H1 (cell line): ENCODE measurements at regions not wholly inside any gene's neighbourhood (a gene's known extent, or its start where the extent isn't known, plus 50 kb on each side); places are given as distances from the start of the nearest gene placed in this dataset.
A peak's percentile ranks its signal among the peaks of the same experiment; 100 is the strongest.

Source experiments
- CTCF ChIA-PET: fragments of 300-600 bp; sonication (Branson Sonifier 250); formaldehyde crosslinking; loops from one replicate; lab custom pipeline; 2021; ENCODE audit not compliant: partially characterized antibody; lab: Charles Lee
- POLR2A ChIA-PET: fragments of 300-600 bp; sonication (Branson Sonifier 250); formaldehyde crosslinking; loops from one replicate; lab custom pipeline; 2021; ENCODE audit warnings: inconsistent platforms; ENCODE audit not compliant: partially characterized antibody; lab: Charles Lee
- DNase-seq, 2 experiments: peaks; one replicate each; pipeline versions ENCODE4 v3.0.0 to v3.0.0-alpha.2; 2010 to 2022; ENCODE audit warnings: low spot score in 2 of 2, low read depth in 1 of 2, mixed read lengths in 1 of 2
- FAIRE-seq: peaks from 2 replicates; lab custom pipeline; 2011; peaks lifted over from hg19 to GRCh38; lab: Jason Lieb, UNC
- H2AFZ ChIP-seq: 2 replicates; pipeline ENCODE4 v1.8.1; 2012; ENCODE audit warnings: low read length, inconsistent platforms
- H2AK5ac ChIP-seq: 2 replicates; pipeline ENCODE4 v1.6.1; 2013; ENCODE audit warnings: low read depth, low read length
- H2BK120ac ChIP-seq: replicated peaks from 2 replicates; pipeline ENCODE3; 2013; ENCODE audit warnings: low read depth, low read length, inconsistent platforms
- H2BK12ac ChIP-seq: 2 replicates; pipeline ENCODE4 v1.6.1; 2013; ENCODE audit warnings: low read depth, low read length
- H2BK15ac ChIP-seq: 2 replicates; pipeline ENCODE4 v1.6.1; 2013; ENCODE audit warnings: low read length
- H2BK20ac ChIP-seq: 2 replicates; pipeline ENCODE4 v1.6.1; 2013; ENCODE audit warnings: low read length
- H2BK5ac ChIP-seq: 2 replicates; pipeline ENCODE4 v1.6.1; 2013; ENCODE audit warnings: low read depth, low read length
- H3K14ac ChIP-seq: 2 replicates; pipeline ENCODE4 v1.6.1; 2013; ENCODE audit warnings: inconsistent platforms; ENCODE audit not compliant: insufficient read length
- H3K18ac ChIP-seq: 2 replicates; pipeline ENCODE4 v1.6.1; 2013; ENCODE audit warnings: low read length; ENCODE audit errors: extremely low read depth
- H3K23ac ChIP-seq: 2 replicates; pipeline ENCODE4 v1.6.1; 2013; ENCODE audit warnings: inconsistent platforms; ENCODE audit not compliant: insufficient read length
- H3K23me2 ChIP-seq: 2 replicates; pipeline ENCODE4 v1.6.1; 2013; ENCODE audit warnings: low read depth, low read length
- H3K27ac ChIP-seq: 2 replicates; pipeline ENCODE4 v1.6.1; 2011; ENCODE audit warnings: low read depth, low read length, inconsistent platforms
- H3K27me3 ChIP-seq, 4 experiments: replicated peaks in 1 of 4; 1 replicate in 1 of 4; 2 replicates in 3 of 4; pipeline versions ENCODE4 v1.6.1 to v1.8.1; 2011 to 2013; ENCODE audit warnings: low read length in 3 of 4, mild to moderate bottlenecking in 3 of 4, inconsistent platforms in 2 of 4, mixed read lengths in 2 of 4, moderate library complexity in 1 of 4; ENCODE audit not compliant: control insufficient read depth in 3 of 4, insufficient read depth in 3 of 4; ENCODE audit errors: extremely low read depth in 1 of 4
- H3K36me3 ChIP-seq, 4 experiments: 2 replicates each; pipeline versions ENCODE4 v1.6.1 to v1.8.1; 2011 to 2013; ENCODE audit warnings: mild to moderate bottlenecking in 4 of 4, low read length in 3 of 4, moderate library complexity in 2 of 4, control low read depth in 1 of 4, inconsistent platforms in 1 of 4; ENCODE audit not compliant: insufficient read depth in 4 of 4, control insufficient read depth in 2 of 4
- H3K4ac ChIP-seq: replicated peaks from 2 replicates; pipeline ENCODE3; 2013; ENCODE audit warnings: low read length, low read depth, mixed read lengths, inconsistent platforms; ENCODE audit not compliant: insufficient read length
- H3K4me1 ChIP-seq, 4 experiments: replicated peaks in 1 of 4; 1 replicate in 1 of 4; 2 replicates in 3 of 4; pipeline versions ENCODE4 v1.6.1 to v1.8.1; 2011 to 2013; ENCODE audit warnings: low read length in 3 of 4, inconsistent platforms in 2 of 4, mixed read lengths in 1 of 4; ENCODE audit not compliant: insufficient read depth in 4 of 4, control insufficient read depth in 3 of 4
- H3K4me2 ChIP-seq, 2 experiments: 2 replicates each; pipeline versions ENCODE4 v1.6.1 to v1.8.1; 2011 to 2013; ENCODE audit warnings: low read depth in 2 of 2, low read length in 2 of 2, control low read depth in 1 of 2, inconsistent platforms in 1 of 2, mild to moderate bottlenecking in 1 of 2; ENCODE audit not compliant: insufficient read depth in 1 of 2
- H3K4me3 ChIP-seq, 4 experiments: fragments of 200-600, 300-600 bp in 1 of 4; sonication (generic), shearing (Covaris generic), sonication (Bioruptor Twin) in 1 of 4; 2 replicates each; pipeline versions ENCODE4 v1.5.1 to v1.8.1; 2011 to 2016; ENCODE audit warnings: low read length in 4 of 4, low read depth in 3 of 4, control low read depth in 2 of 4, inconsistent platforms in 2 of 4, mild to moderate bottlenecking in 2 of 4, mixed read lengths in 1 of 4, moderate library complexity in 1 of 4; ENCODE audit not compliant: insufficient read depth in 2 of 4; ENCODE audit errors: extremely low read depth in 1 of 4
- H3K56ac ChIP-seq: replicated peaks from 2 replicates; pipeline ENCODE3; 2013; ENCODE audit warnings: low read depth, mild to moderate bottlenecking, mixed read lengths, low read length, inconsistent platforms; ENCODE audit not compliant: insufficient read length
- H3K79me1 ChIP-seq: 2 replicates; pipeline ENCODE4 v1.6.1; 2013; ENCODE audit warnings: low read depth, low read length, control low read depth
- H3K79me2 ChIP-seq, 2 experiments: 2 replicates each; pipeline versions ENCODE4 v1.6.1 to v1.8.1; 2012 to 2013; ENCODE audit warnings: low read length in 2 of 2, mild to moderate bottlenecking in 2 of 2, inconsistent platforms in 1 of 2; ENCODE audit not compliant: insufficient read depth in 2 of 2, control insufficient read depth in 1 of 2
- H3K9ac ChIP-seq, 4 experiments: replicated peaks in 1 of 4; 1 replicate in 1 of 4; 2 replicates in 3 of 4; pipeline versions ENCODE4 v1.6.1 to v1.8.1; 2011 to 2013; ENCODE audit warnings: low read depth in 3 of 4, low read length in 3 of 4, control low read depth in 2 of 4, mild to moderate bottlenecking in 2 of 4, moderate library complexity in 2 of 4, inconsistent platforms in 1 of 4; ENCODE audit errors: extremely low read depth in 1 of 4
- H3K9me3 ChIP-seq, 2 experiments: 2 replicates each; pipeline versions ENCODE4 v1.6.1 to v1.8.1; 2012 to 2013; ENCODE audit warnings: mild to moderate bottlenecking in 2 of 2, moderate library complexity in 2 of 2, control low read depth in 1 of 2, inconsistent platforms in 1 of 2, low read depth in 1 of 2, low read length in 1 of 2, mixed read lengths in 1 of 2; ENCODE audit not compliant: insufficient read depth in 2 of 2
- H4K20me1 ChIP-seq, 2 experiments: replicated peaks in 1 of 2; 2 replicates each; pipeline versions ENCODE3 to v1.8.1; 2011 to 2013; ENCODE audit warnings: inconsistent platforms in 2 of 2, low read length in 2 of 2, mild to moderate bottlenecking in 1 of 2; ENCODE audit not compliant: insufficient read depth in 2 of 2, control insufficient read depth in 1 of 2
- H4K5ac ChIP-seq: 2 replicates; pipeline ENCODE4 v1.6.1; 2013; ENCODE audit warnings: low read length, low read depth, mixed read lengths, inconsistent platforms; ENCODE audit not compliant: insufficient read length
- H4K8ac ChIP-seq: 2 replicates; pipeline ENCODE4 v1.8.0; 2013; ENCODE audit warnings: mild to moderate bottlenecking, moderate library complexity, low read length, inconsistent platforms; ENCODE audit not compliant: insufficient read depth; ENCODE audit errors: extremely low read depth
- H4K91ac ChIP-seq: replicated peaks from 2 replicates; pipeline ENCODE3; 2013; ENCODE audit warnings: low read length, mixed read lengths, inconsistent platforms; ENCODE audit not compliant: insufficient read length
- BCL11A ChIP-seq, 2 experiments: IDR thresholded peaks; one replicate each; pipeline ENCODE4 v1.6.1; 2011; ENCODE audit warnings: low read depth in 2 of 2, low read length in 2 of 2, mild to moderate bottlenecking in 2 of 2
- FOSL1 ChIP-seq: IDR thresholded peaks from 2 replicates; pipeline ENCODE4 v1.6.1; 2011; ENCODE audit warnings: mild to moderate bottlenecking, low read depth, low read length, moderate library complexity; ENCODE audit not compliant: insufficient read depth
- KDM1A ChIP-seq: fragments of 200-600, 300-600 bp; sonication (generic); IDR thresholded peaks from 2 replicates; pipeline ENCODE4 v1.7.1; 2016; ENCODE audit warnings: mild to moderate bottlenecking, low read length, borderline replicate concordance
- RAD21 ChIP-seq, 2 experiments: IDR thresholded peaks in 1 of 2; conservative IDR thresholded peaks in 1 of 2; 2 replicates each; pipeline ENCODE4 v1.6.1; 2011; ENCODE audit warnings: low read depth in 2 of 2, low read length in 2 of 2, improper control_type of control experiment in 1 of 2, inconsistent platforms in 1 of 2, mild to moderate bottlenecking in 1 of 2, moderate library complexity in 1 of 2
- SIN3A ChIP-seq, 2 experiments: IDR thresholded peaks in 1 of 2; conservative IDR thresholded peaks in 1 of 2; 2 replicates each; pipeline ENCODE4 v1.6.1; 2011 to 2012; ENCODE audit warnings: low read length in 2 of 2, improper control_type of control experiment in 1 of 2, low read depth in 1 of 2, mild to moderate bottlenecking in 1 of 2
- SIX5 ChIP-seq: IDR thresholded peaks from 2 replicates; pipeline ENCODE4 v1.6.1; 2011; ENCODE audit warnings: mild to moderate bottlenecking, low read depth, low read length
- SP2 ChIP-seq: IDR thresholded peaks from 2 replicates; pipeline ENCODE4 v1.6.1; 2012; ENCODE audit warnings: mild to moderate bottlenecking, low read length, inconsistent platforms
- WGBS, 2 experiments: shearing (Covaris generic) in 1 of 2; methylation state at CpG; one replicate each; pipeline versions ENCODE4 v1.1.6 to v1.1.7; 2013 to 2015; ENCODE audit warnings: low lambda C conversion rate in 2 of 2, mixed read lengths in 2 of 2, inconsistent platforms in 1 of 2, low coverage in 1 of 2, missing lambda C conversion rate in 1 of 2; ENCODE audit not compliant: insufficient replicate concordance in 2 of 2, insufficient coverage in 1 of 2, insufficient read length in 1 of 2; ENCODE audit errors: extremely low coverage in 1 of 2, missing lambda C conversion rate in 1 of 2; 5-methylcytosine and 5-hydroxymethylcytosine counted together
- TF ChIP-seq, protein P1 (sequence below), 3 experiments: IDR thresholded peaks; 1 replicate in 2 of 3; 2 replicates in 1 of 3; pipeline versions ENCODE4 v1.5.1 to v1.6.1; 2011; ENCODE audit warnings: low read length in 3 of 3, mild to moderate bottlenecking in 3 of 3, inconsistent platforms in 2 of 3, low read depth in 1 of 3, moderate library complexity in 1 of 3; ENCODE audit not compliant: insufficient read depth in 1 of 3; ENCODE audit errors: control extremely low read depth in 1 of 3

DNA sequence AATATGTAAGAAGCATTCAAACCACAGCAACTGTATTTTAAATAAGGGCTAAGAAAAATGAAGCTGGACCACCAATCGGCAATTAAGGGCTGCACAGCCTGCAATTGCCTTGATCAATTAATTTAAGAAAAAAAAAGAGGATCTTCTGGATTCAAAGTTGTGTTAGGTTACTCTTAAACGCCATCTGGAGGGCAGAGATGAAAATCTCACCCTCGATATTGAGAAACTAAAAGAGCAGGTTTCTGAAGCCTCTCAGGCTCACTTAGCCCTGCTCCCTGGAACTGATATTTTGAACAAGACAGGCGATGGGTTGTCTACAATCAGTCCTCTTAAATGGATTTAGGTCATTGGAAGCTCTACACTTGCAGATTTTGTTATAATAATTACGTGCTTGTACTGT, 579.4 kb downstream of the GRXCR1 start:
- Histone ChIP-seq H3K27ac (no peak overlapping the region), H2BK20ac (no peak overlapping the region), H4K5ac (no peak overlapping the region), H2BK120ac (no peak overlapping the region), H3K4ac (no peak overlapping the region), H3K27me3 (no peaks in the 10 kb centered on the region; a peak in 1 of 7 replicates), H3K14ac (no peak overlapping the region), H3K18ac (no peak overlapping the region), H4K20me1 (no peaks in the 10 kb centered on the region), H2BK15ac (no peak overlapping the region), H4K91ac (no peak overlapping the region), H3K4me2 (no peak overlapping the region), H2BK12ac (no peak overlapping the region), H3K4me1 (no peaks in the 10 kb centered on the region), H3K56ac (no peak overlapping the region), H3K9ac (no peak overlapping the region), H4K8ac (no peak overlapping the region), H3K4me3 (no peak overlapping the region), H2AK5ac (no peak overlapping the region), H3K79me2 (no peaks in the 10 kb centered on the region), H2AFZ (no peak overlapping the region), H3K36me3 (peaks cover 0 to 3% (median 0%) of the 10 kb centered on the region in 4 experiments; a peak in 2 of 8 replicates), H3K23me2 (no peaks in the 10 kb centered on the region; the same call in 1 of the 2 replicates), H2BK5ac (no peak overlapping the region), H3K9me3 (peaks cover 6 to 28% of the 10 kb centered on the region in 2 experiments; a peak in 3 of 4 replicates), H3K23ac (no peak overlapping the region), H3K79me1 (no peaks in the 10 kb centered on the region)
- 86% methylated on average over 5 of the region's 5 CpGs; no CpG with 5 or more reads in 1 of the 2 experiments for WGBS, 2 experiments
- TF ChIP-seq SIX5 (no peak), RAD21 (IDR thresholded peaks at IDR 0.05 in 1 of 2, conservative IDR thresholded peaks at IDR 0.05 in 1 of 2; ENCODE audit: low read depth in 2 of 2, low read length in 2 of 2) (peak; percentile 45), SP2 (no peak), FOSL1 (no peak), KDM1A (no peak), BCL11A (IDR thresholded peaks at IDR 0.05; ENCODE audit: low read depth in 2 of 2, low read length in 2 of 2) (no peak), SIN3A (conservative IDR thresholded peaks at IDR 0.05 in 1 of 2, IDR thresholded peaks at IDR 0.05 in 1 of 2; ENCODE audit: low read depth in 1 of 2, low read length in 2 of 2) (no peak)
- TF ChIP-seq, protein P1, sequence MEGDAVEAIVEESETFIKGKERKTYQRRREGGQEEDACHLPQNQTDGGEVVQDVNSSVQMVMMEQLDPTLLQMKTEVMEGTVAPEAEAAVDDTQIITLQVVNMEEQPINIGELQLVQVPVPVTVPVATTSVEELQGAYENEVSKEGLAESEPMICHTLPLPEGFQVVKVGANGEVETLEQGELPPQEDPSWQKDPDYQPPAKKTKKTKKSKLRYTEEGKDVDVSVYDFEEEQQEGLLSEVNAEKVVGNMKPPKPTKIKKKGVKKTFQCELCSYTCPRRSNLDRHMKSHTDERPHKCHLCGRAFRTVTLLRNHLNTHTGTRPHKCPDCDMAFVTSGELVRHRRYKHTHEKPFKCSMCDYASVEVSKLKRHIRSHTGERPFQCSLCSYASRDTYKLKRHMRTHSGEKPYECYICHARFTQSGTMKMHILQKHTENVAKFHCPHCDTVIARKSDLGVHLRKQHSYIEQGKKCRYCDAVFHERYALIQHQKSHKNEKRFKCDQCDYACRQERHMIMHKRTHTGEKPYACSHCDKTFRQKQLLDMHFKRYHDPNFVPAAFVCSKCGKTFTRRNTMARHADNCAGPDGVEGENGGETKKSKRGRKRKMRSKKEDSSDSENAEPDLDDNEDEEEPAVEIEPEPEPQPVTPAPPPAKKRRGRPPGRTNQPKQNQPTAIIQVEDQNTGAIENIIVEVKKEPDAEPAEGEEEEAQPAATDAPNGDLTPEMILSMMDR (IDR thresholded peaks at IDR 0.05; ENCODE audit: control extremely low read depth in 1 of 3, insufficient read depth in 1 of 3, low read depth in 1 of 3, low read length in 3 of 3), result peak in 1 of 3 experiments; percentile 12; a peak in 1 of 4 replicates
- ChIA-PET CTCF (interaction anchor here (0.6 to 1.0 kb wide), 3 partner anchors 109 to 475 kb away, joined by 3 to 4 read pairs (median 3); no protein-coding TSS in a partner anchor), POLR2A (no interaction called here)
- FAIRE-seq (no peak), DNase-seq (no peak)
